AG10803 (cell line): ENCODE measurements at regions not wholly inside any gene's neighbourhood (a gene's known extent, or its start where the extent isn't known, plus 50 kb on each side); places are given as distances from the start of the nearest gene placed in this dataset.

Source experiments
- DNase-seq: peaks from one replicate; pipeline ENCODE4 v3.0.0; 2010; ENCODE audit warnings: low read depth
- H3K4me3 ChIP-seq: 2 replicates; pipeline ENCODE4 v1.5.1; 2011; ENCODE audit warnings: mild to moderate bottlenecking, low read length, control low read depth
- TF ChIP-seq, protein P1 (sequence below): conservative IDR thresholded peaks from 2 replicates; pipeline ENCODE4 v1.5.1; 2011; ENCODE audit warnings: mild to moderate bottlenecking, low read length, control low read depth, inconsistent platforms

DNA sequence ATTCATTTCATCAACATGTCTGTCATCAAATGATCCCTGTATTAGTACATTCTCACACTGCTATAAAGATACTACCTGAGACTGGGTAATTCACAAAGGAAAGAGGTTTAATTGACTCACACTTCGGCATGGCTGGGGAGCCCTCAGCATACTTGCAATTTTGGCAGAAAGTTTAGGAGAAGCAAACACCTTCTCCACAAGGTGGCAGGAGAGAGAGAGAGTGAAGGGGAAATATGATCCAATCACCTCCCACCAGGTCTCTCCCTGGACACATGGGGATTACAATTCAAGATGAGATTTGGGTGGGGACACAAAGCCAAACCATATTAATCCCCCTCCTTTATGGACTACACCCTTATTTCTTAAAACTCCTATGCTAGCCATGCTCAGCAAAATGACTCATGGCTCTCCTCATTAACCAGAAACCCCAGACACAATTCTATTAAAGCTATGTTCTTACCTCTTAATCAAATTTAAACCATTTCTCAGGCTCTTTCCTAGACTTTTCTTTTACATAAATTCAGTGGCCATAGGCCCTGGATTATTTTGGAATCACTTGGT is 932.3 kb downstream of the FLRT2 start:
- peak; percentile 9 for DNase-seq
- H3K4me3 ChIP-seq, result no peak overlapping the region
- TF ChIP-seq, protein P1, sequence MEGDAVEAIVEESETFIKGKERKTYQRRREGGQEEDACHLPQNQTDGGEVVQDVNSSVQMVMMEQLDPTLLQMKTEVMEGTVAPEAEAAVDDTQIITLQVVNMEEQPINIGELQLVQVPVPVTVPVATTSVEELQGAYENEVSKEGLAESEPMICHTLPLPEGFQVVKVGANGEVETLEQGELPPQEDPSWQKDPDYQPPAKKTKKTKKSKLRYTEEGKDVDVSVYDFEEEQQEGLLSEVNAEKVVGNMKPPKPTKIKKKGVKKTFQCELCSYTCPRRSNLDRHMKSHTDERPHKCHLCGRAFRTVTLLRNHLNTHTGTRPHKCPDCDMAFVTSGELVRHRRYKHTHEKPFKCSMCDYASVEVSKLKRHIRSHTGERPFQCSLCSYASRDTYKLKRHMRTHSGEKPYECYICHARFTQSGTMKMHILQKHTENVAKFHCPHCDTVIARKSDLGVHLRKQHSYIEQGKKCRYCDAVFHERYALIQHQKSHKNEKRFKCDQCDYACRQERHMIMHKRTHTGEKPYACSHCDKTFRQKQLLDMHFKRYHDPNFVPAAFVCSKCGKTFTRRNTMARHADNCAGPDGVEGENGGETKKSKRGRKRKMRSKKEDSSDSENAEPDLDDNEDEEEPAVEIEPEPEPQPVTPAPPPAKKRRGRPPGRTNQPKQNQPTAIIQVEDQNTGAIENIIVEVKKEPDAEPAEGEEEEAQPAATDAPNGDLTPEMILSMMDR, result peak; percentile 41

DNA sequence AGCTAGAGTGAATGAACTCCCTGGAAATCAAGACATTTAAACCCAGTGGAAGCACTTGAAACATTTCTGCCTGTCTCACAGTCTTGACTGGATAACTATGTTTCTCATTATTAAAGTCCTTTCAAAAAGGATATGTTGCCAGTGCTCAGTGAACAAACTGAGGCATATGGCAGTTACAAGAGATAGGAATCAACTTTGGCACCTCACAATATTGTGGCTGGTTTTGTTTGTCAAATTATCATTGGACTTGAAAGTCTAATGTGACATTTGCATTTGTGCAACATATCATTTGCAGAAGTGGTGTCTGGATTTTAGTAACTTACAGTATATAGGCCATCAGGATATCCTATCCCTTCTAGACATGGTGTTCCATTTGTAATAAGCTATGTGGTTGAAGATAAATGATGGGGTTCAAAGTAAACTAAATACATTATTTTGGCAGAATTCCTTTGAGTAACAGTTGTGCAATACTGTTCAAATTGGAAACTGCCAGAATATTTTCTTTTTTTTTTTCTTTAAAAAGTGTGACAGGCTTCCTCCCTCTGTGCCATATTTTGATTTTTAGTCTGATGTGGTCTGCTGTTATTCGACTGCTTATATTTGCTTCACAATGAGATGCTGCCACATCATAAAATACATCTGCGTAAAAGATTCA is 927.7 kb downstream of the FLRT2 start:
- TF ChIP-seq, protein P1, result no peak
- DNase-seq, result no peak
- H3K4me3 ChIP-seq, result no peak overlapping the region

DNA sequence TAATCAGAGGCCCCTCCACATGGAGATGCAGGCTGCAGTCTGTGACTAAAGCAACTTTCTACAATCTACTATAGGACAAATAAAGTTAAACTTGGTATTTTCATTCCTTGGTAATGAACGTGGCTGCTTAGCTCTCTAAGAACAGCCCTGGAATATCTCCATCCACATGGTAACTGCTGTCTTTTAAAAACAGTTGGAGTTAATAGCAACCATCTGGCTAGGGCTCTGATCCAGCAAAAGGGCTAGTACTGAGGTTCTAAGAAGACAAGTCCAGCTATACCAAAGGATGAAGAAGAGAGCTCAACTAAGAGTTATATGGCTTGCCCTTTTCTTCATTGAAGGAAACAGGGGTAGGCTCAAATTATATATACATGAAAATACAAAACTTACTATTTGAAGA is 920.1 kb downstream of the FLRT2 start:
- no peak overlapping the region for H3K4me3 ChIP-seq
- DNase-seq, result peak; percentile 1
- TF ChIP-seq, protein P1, result no peak

DNA sequence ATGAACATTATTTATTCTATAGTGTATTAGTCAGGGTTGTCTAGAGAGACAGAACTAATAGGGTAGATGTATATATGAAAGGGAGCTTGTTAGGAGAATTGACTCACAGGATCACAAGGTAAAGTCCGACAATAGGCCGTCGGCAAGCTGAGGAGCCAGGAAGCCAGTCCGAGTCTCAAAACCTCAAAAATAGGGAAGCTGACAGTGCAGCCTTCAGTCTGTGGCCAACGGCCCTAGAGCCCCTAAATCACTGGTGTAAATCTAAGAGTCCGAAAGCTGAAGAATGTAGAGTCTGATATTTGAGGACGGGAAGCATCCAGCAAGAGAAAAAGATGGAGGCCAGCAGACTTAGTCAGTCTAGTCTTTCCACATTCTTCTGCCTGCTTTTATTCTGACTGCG is 912.2 kb downstream of the FLRT2 start:
- DNase-seq, result no peak
- TF ChIP-seq, protein P1, result no peak
- no peak overlapping the region for H3K4me3 ChIP-seq

DNA sequence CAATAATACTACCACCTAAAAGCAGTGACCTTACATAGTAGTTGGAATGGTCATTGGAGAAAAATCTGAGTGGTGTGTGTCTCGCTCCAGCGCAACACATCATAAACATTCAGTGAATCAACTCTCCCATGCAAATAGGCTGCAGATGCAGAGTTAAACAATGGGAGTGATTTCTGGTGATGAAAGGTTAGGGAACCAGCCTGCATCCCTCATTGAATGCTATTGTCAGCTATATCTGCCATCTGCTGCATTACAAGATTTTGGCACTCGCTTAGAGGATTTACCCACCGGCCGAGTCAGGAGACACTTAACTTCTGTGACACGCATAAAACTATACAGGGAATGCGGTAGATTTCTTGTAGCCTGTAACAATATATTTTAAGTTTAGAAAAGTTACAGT is 900.9 kb downstream of the FLRT2 start:
- DNase-seq, result no peak
- TF ChIP-seq, protein P1, result no peak
- no peak overlapping the region for H3K4me3 ChIP-seq

DNA sequence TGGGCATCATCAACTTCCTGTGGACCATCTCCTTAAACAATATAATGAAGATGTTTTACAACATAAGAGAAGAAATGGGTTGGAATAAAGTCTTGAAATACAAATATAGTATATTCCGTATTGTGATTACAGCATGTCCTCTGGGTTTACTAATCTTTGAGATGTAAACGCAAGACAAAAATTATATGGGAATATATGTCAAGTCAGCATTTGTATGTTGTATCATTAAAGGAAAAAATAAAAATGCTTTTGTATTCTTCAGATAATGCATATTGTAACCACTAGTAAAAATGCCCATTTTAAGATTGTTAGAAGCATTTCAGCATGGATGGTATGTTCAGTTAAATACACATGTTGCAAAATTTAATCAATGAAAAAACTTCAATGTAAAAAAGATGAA is 893.3 kb downstream of the FLRT2 start:
- no peak for DNase-seq
- TF ChIP-seq, protein P1, result no peak
- H3K4me3 ChIP-seq, result no peak overlapping the region

DNA sequence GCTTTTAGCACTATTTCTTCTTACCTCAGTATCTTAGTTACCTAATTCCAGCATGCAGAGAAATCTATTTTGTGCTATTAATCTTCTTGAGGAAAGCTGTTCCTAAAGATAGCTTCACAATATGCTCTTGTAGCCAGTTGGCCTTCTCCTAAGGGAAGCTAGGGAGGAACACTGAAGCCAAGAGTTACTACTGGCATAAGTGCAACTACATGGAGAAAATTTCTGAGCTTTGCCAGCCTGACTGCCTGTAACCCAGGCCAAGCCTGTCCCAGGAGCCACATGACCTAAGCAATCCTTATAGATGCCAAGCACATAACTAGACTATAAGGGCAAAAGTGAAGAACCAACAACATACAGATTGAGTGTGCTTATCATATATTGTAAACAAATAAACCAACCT is 890.2 kb downstream of the FLRT2 start:
- no peak overlapping the region for H3K4me3 ChIP-seq
- TF ChIP-seq, protein P1, result no peak
- DNase-seq, result no peak
